ENCODE measurements at regions not wholly inside any gene's neighbourhood (a gene's known extent, or its start where the extent isn't known, plus 50 kb on each side); places are given as distances from the start of the nearest gene placed in this dataset.

DNA sequence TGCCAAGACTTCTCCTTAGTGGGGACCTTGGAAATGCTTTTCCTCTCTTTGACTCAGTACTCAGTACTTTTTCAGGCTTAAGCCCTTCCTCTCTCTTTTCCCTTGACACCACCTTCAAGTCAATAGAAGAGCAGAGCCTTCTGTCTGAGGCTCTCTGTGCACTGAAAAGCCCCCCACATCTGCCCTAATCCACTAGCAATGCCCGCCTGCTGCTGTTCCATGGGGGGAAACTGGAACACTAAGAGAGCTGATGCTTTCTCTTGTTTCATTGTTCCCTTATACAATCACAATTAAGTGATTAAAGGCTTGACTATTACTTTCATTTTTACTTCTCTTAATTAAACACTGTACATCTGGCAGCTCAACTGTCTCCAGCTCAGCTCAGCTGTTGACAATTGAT is 254.5 kb downstream of the SLITRK6 start:
- DNase-seq (ENCODE audit: low read depth in 4 of 4, low spot score in 1 of 4) = no peak

DNA sequence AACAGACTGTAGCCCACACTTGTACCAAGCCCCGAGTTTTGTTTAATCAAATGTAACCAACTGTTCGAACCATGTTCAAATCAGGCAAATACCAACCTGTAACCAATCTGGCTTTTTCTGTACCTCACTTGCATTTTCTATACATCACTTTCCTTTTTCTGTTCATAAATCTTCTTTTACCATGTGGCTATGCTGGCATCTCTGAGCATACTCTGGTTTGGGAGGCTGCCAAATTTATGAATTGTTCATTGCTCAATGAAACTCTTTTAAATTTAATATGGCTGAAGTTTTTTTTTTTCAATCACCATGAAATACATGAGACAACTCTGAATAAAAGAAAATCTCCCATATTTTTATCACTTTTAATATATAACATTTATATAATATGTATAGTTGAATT is 256.1 kb downstream of the SLITRK6 start:
- DNase-seq (ENCODE audit: low read depth in 4 of 4, low spot score in 1 of 4) = no peak

- DNase-seq (ENCODE audit: low read depth in 4 of 4, low spot score in 1 of 4) = no peak
Measured at GRCh38 chr13:85541476-85541875, 257.7 kb downstream of the SLITRK6 start.

DNA sequence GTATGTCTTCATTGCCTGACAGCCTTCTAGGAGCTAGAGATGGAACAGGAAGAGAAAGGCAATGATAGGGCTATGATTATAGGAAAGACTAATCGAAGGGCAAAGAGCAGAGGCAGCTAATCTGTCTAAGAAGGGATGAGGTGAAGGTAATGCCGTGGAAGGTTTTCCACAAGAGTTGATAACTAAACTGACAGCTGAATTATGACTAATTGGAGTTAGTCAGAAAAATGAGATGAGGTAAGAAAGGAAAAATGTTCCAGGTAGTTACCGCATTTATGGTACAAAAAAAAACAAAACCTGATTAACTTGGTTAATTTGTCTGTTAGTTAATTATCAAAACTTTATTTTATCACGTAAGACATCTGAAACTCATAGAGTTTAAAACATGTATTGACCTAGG is 260.3 kb downstream of the SLITRK6 start:
- no peak for DNase-seq (ENCODE audit: low read depth in 4 of 4, low spot score in 1 of 4)

GRCh38 chr13:85537601-85538000 is 261.6 kb downstream of the SLITRK6 start:
- no peak for DNase-seq (ENCODE audit: low read depth in 4 of 4, low spot score in 1 of 4)

DNA sequence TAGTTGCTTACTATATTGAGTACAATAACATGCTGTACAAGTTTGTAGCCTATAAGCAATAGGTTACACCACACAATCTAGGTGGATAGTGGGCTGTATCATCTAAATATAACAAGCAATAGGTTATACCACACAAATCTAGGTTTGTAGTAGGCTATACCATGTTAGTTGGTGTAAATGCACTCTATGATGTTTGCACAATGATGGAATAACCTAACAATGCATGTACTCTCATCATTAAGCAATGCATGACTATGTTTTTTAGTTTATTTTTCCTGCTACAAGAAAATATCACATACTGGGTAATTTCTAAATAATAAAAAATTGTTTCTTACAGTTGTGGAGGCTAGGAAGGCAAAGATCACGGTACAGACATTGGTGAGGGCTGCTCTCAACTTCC is 262.5 kb downstream of the SLITRK6 start:
- no peak for DNase-seq (ENCODE audit: low read depth in 4 of 4, low spot score in 1 of 4)

- no peak for DNase-seq (ENCODE audit: low read depth in 4 of 4, low spot score in 1 of 4)
Measured at GRCh38 chr13:85535316-85536084, 263.7 kb downstream of the SLITRK6 start.

- no peak for DNase-seq (ENCODE audit: low read depth in 4 of 4, low spot score in 1 of 4)
Measured at GRCh38 chr13:85533911-85534310, 265.3 kb downstream of the SLITRK6 start.

- DNase-seq (ENCODE audit: low read depth in 4 of 4, low spot score in 1 of 4) = no peak
Measured at GRCh38 chr13:85529218-85529594, 270.0 kb downstream of the SLITRK6 start.

DNA sequence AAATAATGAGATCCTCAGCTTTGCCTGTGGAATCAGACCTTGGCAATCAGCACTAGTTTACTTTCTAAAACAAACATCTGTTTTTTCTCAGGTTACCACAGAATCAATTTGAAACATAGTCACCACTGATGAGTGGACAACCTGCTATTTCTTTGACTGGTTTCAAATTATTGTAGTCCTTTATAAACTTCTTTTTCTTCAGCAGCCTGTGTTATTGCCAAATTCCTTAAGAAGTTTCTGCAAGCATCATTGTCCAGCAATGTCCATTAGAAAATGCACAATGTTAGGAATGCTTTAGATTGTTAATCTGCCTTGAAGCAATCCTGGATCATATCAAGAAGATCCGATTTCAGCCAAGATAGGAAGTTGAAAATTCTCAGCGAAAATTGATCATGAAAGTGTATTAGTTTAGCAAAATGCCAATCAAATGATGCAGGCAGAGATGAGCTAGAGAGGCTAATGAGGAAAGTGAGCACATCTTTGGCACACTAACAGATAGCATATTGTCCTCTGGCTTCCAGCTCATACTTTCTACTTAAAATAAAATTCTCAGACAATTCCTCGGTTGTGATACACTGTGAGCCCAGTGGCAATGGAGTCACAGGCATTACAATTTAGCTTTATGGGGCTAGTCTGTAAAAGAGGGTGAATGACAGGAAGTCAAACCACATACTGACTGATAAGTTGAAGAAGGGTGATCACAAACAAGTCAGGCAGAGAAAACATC is 270.6 kb downstream of the SLITRK6 start:
- no peak for DNase-seq (ENCODE audit: low read depth in 4 of 4, low spot score in 1 of 4)

DNA sequence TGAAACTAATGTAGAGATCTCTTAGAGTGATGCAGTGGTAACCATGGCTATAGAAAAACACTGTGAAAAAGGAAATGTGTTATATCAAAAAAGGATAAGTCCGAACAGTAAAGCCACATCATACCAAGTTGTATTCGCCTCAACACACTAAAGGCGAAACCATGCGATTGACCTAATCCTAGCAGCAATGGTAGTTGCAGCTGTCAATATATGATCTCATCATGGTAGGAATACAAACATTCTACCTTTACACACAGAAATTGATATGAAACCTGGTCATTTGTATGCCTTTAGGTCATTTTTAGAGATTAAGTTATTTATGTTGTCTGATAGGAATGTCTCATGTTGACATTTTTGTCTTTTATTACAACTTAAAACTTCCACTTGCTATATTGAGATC is 271.9 kb downstream of the SLITRK6 start:
- no peak for DNase-seq (ENCODE audit: low read depth in 4 of 4, low spot score in 1 of 4)

- no peak for DNase-seq (ENCODE audit: low read depth in 4 of 4, low spot score in 1 of 4)
Measured at GRCh38 chr13:85525411-85525810, 273.8 kb downstream of the SLITRK6 start.

GRCh38 chr13:85521657-85522056 is 277.6 kb downstream of the SLITRK6 start:
- no peak for DNase-seq (ENCODE audit: low read depth in 4 of 4, low spot score in 1 of 4)

DNA sequence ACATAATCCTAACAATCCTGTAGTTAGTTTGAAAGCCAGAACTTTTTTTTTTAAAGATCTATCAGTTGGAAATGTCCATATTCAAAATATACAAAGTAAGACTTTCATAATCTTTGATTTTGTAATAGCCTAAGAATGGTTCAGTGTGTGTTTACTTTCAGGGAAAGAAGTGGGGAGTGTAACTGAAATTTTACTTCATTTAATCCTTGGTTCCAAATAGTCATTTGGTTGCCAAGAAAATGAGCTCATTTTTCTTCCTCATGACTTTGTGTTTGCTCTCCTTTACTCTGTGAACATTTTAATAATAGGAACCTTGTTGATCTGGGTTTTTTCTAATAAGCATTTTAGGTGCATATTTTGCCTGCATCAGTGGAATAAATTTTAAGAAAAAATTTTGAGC is 278.8 kb downstream of the SLITRK6 start:
- no peak for DNase-seq (ENCODE audit: low read depth in 4 of 4, low spot score in 1 of 4)

GRCh38 chr13:85519363-85519762 is 279.9 kb downstream of the SLITRK6 start:
- no peak for DNase-seq (ENCODE audit: low read depth in 4 of 4, low spot score in 1 of 4)

GRCh38 chr13:85512421-85512820 is 286.8 kb downstream of the SLITRK6 start:
- DNase-seq (ENCODE audit: low read depth in 4 of 4, low spot score in 1 of 4) = no peak

- no peak for DNase-seq (ENCODE audit: low read depth in 4 of 4, low spot score in 1 of 4)
Measured at GRCh38 chr13:85509512-85509911, 289.7 kb downstream of the SLITRK6 start.

DNA sequence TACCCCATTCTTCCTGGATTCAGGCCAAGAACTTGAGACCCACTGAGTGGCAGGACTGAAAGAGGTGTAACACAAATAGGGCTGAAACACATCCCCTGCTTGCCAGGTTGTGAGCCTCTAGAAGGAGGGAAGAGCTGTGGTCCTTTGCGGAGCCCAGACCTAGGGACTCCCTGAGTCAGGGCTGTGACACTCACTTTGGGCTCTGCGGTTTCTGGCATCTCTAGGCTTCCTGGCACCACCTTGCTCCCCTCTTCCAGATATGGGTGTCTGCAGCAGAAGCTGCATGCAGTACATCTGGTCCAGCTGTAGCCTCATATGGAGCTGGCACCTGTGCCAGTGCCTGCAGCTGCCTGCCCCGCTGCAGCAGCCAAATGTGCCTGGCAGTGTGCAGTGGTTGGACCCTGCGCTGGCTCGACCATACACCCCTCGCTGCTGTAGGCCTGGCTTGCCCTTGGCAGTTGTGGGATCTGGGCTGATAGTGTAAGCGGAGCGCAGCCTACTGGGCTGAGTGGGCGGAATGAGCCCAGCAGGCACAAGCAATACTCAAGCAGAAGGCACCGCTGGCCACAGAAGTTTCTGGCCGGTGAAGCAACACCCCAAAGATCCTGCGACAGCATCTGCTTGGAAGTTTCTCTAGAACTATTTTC is 290.4 kb downstream of the SLITRK6 start:
- no peak for DNase-seq (ENCODE audit: low read depth in 4 of 4, low spot score in 1 of 4)

DNA sequence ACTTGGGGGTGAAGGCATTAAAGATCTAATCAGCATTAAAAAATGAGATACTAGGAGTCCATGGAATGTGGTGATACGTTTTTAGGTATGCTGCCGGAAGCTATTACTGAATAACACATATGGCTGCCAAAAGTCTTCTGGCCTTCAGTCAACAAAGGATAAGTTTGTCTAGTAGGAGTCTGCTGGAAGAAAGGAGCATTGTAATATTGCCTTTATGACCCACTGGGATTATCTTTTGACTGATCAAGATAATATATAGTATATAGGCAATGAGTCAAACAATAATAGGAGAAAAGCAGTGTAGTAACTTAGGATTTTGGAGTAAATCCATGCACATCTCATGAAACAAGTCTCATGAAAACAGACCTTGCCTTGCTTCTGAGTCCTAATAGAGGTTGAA is 295.4 kb downstream of the SLITRK6 start:
- no peak for DNase-seq (ENCODE audit: low read depth in 4 of 4, low spot score in 1 of 4)

DNA sequence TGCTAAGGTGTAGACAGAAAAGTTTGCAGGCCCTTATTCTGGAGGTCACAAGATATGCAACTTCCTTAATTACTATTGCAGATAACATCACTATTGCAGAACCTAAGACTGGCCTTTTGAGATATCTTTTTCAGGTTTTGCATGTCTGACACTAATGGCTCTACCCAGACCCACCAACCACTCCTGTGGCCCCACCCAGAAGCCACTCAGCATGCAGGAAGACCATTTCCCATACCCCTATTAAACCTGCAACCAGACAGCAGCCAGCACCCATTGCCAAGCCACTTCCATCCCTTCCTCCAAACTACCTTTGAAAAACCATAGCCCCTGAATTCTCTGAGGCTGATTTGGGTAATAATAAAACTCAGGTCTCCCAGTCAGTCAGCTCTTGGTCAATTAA is 297.6 kb downstream of the SLITRK6 start:
- DNase-seq (ENCODE audit: low read depth in 4 of 4, low spot score in 1 of 4) = no peak

DNA sequence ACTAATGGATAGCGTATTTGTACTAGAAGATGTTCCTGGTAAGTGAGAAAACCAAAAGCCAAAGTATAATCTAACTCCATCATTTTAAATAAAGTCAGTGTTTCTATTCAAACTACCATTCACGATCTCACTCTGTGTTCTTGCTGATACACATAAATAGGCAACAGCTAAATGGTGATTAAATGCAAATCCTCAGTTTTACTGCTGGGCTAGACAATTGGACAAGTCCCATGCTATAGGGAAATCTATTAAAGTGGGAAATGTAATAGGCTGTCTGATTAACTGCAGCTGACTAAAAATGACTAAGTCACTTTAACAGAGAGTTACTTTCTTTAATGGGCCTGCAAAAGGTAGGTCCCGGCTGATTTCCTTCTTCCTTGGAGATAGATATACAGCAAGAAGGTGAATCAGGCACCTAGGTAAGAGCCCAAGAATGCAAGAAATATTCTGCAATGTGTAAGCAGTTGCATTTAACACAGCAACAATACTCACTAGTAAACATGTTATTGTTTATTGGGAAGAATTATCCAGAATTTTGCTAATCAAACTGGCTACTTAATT is 298.4 kb downstream of the SLITRK6 start:
- no peak for DNase-seq (ENCODE audit: low read depth in 4 of 4, low spot score in 1 of 4)

DNA sequence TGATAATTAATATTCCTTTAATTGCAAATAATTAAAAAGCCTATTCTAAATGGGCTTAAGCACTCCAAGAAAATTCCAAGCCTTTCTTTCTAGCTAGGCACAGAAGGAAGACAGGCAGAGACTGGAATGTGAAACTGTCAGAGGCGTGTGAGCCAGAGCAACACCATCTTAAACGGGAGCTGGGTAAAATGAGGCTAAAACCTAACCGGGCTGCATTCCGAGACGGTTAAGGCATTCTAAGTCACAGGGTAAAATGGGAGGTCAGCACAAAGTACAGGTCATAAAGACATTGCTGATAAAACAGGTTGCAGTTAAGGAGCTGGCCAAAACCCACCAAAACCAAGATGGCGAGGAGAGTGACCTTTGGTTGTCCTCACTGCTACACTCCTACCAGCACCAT is 300.4 kb downstream of the SLITRK6 start:
- DNase-seq (ENCODE audit: low read depth in 4 of 4, low spot score in 1 of 4) = no peak

All from stimulated activated CD4-positive, alpha-beta T cell treated with anti-CD3 and anti-CD28 coated beads, Interleukin-1b, Interleukin-23, amount 100 ng/mL, for 24 hours (primary cell).